PC-9 (cell line): ENCODE measurements at regions not wholly inside any gene's neighbourhood (a gene's known extent, or its start where the extent isn't known, plus 50 kb on each side); places are given as distances from the start of the nearest gene placed in this dataset.

Experiments used
- BruUV-seq: library from RNA; stranded (reverse); fragments of 400-500 nt; replicated peaks from 2 replicates; lab custom pipeline; 2021; lab: Mats Ljungman, UMichigan
- CTCF ChIA-PET: fragments of 300-600 bp; sonication (Branson Sonifier 250); formaldehyde crosslinking; loops from one replicate; lab custom pipeline; 2022; ENCODE audit warnings: antibody characterized with exemption; lab: Charles Lee
- POLR2A ChIA-PET: fragments of 300-600 bp; sonication (Branson Sonifier 250); formaldehyde crosslinking; loops from one replicate; lab custom pipeline; 2022; ENCODE audit warnings: antibody characterized with exemption; ENCODE audit not compliant: unreplicated experiment; lab: Charles Lee
- DNase-seq, 2 experiments: peaks; one replicate each; pipeline versions ENCODE4 v3.0.0 to v3.0.0-alpha.2; 2015 to 2022; ENCODE audit warnings: mixed read lengths in 1 of 2
- H2AFZ ChIP-seq: fragments of 200-600 bp; sonication (generic); 2 replicates; pipeline ENCODE4 v1.8.1; 2017; ENCODE audit warnings: antibody characterized with exemption
- H3F3A ChIP-seq: fragments of 200-600 bp; sonication (generic); 2 replicates; pipeline ENCODE4 v1.8.1; 2017; ENCODE audit warnings: antibody characterized with exemption, mild to moderate bottlenecking, low read depth; ENCODE audit not compliant: insufficient read depth
- H3K27ac ChIP-seq: fragments of 200-600 bp; sonication (generic); 2 replicates; pipeline ENCODE4 v1.6.1; 2016; ENCODE audit warnings: mixed run types
- H3K27me3 ChIP-seq: fragments of 200-600 bp; sonication (generic); 2 replicates; pipeline ENCODE4 v1.6.1; 2016; ENCODE audit warnings: low read depth, mixed run types; ENCODE audit not compliant: insufficient read depth
- H3K36me3 ChIP-seq: fragments of 200-600 bp; sonication (generic); 2 replicates; pipeline ENCODE4 v1.6.1; 2016; ENCODE audit warnings: low read depth, mixed run types
- H3K4me1 ChIP-seq: fragments of 200-600 bp; sonication (generic); replicated peaks from 2 replicates; pipeline ENCODE4 v1.6.1; 2016; ENCODE audit warnings: mixed run types; ENCODE audit not compliant: insufficient read depth
- H3K4me2 ChIP-seq: fragments of 200-600 bp; sonication (generic); 2 replicates; pipeline ENCODE4 v1.6.1; 2017; ENCODE audit warnings: mixed run types
- H3K4me3 ChIP-seq: fragments of 200-600 bp; sonication (generic); 2 replicates; pipeline ENCODE4 v1.6.1; 2016; ENCODE audit warnings: mixed run types
- H3K79me2 ChIP-seq: fragments of 200-600 bp; sonication (generic); 2 replicates; pipeline ENCODE4 v1.6.1; 2017; ENCODE audit warnings: low read depth, mixed run types
- H3K9me2 ChIP-seq: fragments of 200-600 bp; sonication (generic); 2 replicates; pipeline ENCODE4 v1.8.1; 2017; ENCODE audit warnings: mild to moderate bottlenecking; ENCODE audit not compliant: insufficient read depth
- H3K9me3 ChIP-seq: fragments of 200-600 bp; sonication (generic); 2 replicates; pipeline ENCODE4 v1.8.1; 2016; ENCODE audit warnings: low read depth; ENCODE audit not compliant: insufficient read depth
- H4K20me1 ChIP-seq: fragments of 200-600 bp; sonication (generic); 2 replicates; pipeline ENCODE4 v1.8.1; 2017; ENCODE audit not compliant: insufficient read depth
- EZH2 ChIP-seq: fragments of 200-600 bp; sonication (generic); IDR thresholded peaks from 2 replicates; pipeline ENCODE4 v1.8.0; 2017; ENCODE audit warnings: antibody characterized with exemption, low read depth
- intact Hi-C: fragments of 100-400 bp; cut with micrococcal nuclease; formaldehyde crosslinking; loops from one replicate; pipeline ENCODE4 v1.10.0; 2022; ENCODE audit not compliant: unreplicated experiment
- TF ChIP-seq, protein P1 (sequence below): fragments of 200-600 bp; sonication (generic); conservative IDR thresholded peaks from 2 replicates; pipeline ENCODE4 v1.6.1; 2017; ENCODE audit warnings: mixed run types, antibody characterized with exemption, mild to moderate bottlenecking, moderate library complexity

DNA sequence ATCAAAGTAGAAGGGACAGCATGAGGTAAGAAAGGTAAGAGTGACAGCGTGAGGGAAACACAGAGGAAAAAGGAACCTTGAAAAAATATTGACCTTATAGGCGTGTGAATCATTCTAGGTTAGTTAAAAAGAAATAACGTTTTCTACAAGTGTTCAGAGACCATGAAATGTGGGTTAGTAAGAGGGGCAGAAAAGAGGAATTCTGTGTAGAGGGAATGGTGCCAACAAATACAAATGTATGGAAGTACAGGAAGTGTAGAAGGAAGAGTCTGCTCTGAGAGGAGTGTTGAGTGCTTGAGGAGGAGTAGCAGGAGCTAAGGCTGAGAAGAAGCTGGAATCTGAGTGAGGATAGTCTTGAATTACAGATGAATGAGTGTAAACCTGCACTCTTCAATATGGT, 418.6 kb upstream of the RIOK2 start:
- DNase-seq, result no peak
- intact Hi-C loops, result no loop called here

GRCh38 chr5:97606531-97606930, 423.5 kb upstream of the RIOK2 start:
- no peak for TF ChIP-seq EZH2
- TF ChIP-seq, protein P1, sequence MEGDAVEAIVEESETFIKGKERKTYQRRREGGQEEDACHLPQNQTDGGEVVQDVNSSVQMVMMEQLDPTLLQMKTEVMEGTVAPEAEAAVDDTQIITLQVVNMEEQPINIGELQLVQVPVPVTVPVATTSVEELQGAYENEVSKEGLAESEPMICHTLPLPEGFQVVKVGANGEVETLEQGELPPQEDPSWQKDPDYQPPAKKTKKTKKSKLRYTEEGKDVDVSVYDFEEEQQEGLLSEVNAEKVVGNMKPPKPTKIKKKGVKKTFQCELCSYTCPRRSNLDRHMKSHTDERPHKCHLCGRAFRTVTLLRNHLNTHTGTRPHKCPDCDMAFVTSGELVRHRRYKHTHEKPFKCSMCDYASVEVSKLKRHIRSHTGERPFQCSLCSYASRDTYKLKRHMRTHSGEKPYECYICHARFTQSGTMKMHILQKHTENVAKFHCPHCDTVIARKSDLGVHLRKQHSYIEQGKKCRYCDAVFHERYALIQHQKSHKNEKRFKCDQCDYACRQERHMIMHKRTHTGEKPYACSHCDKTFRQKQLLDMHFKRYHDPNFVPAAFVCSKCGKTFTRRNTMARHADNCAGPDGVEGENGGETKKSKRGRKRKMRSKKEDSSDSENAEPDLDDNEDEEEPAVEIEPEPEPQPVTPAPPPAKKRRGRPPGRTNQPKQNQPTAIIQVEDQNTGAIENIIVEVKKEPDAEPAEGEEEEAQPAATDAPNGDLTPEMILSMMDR, result no peak
- intact Hi-C loops, result no loop called here
- H3K27me3 ChIP-seq, result no peaks in the 10 kb centered on the region
- H3K9me2 ChIP-seq, result no peaks in the 10 kb centered on the region; the same call in 1 of the 2 replicates
- H3K9me3 ChIP-seq, result no peaks in the 10 kb centered on the region
- POLR2A ChIA-PET, result no interaction called here
- no peaks in the 10 kb centered on the region for H3K4me1 ChIP-seq
- H2AFZ ChIP-seq, result no peak overlapping the region
- no peaks in the 10 kb centered on the region for H4K20me1 ChIP-seq
- H3K27ac ChIP-seq, result no peak overlapping the region
- no peak overlapping the region for H3K4me2 ChIP-seq
- H3K36me3 ChIP-seq, result no peaks in the 10 kb centered on the region
- CTCF ChIA-PET, result no interaction called here
- no peak for DNase-seq
- BruUV-seq, result no TSS peak
- no peak overlapping the region for H3K4me3 ChIP-seq
- H3F3A ChIP-seq, result no peaks in the 10 kb centered on the region
- no peaks in the 10 kb centered on the region for H3K79me2 ChIP-seq

More for the DNA sequence above, 418.6 kb upstream of the RIOK2 start:
- BruUV-seq, result no TSS peak
- TF ChIP-seq, protein P1, result no peak
- no peak for TF ChIP-seq EZH2
- Histone ChIP-seq H3K4me3 (no peak overlapping the region), H3K27me3 (no peaks in the 10 kb centered on the region), H4K20me1 (no peaks in the 10 kb centered on the region), H3K4me2 (no peak overlapping the region), H3K27ac (no peak overlapping the region), H3K4me1 (no peaks in the 10 kb centered on the region), H3F3A (no peaks in the 10 kb centered on the region), H3K9me3 (0 out of 2 replicates have a peak, but pooled peaks cover 6% of the 10 kb centered on the region), H2AFZ (no peak overlapping the region), H3K79me2 (no peaks in the 10 kb centered on the region), H3K36me3 (no peaks in the 10 kb centered on the region), H3K9me2 (no peaks in the 10 kb centered on the region)
- ChIA-PET CTCF (no interaction called here), POLR2A (no interaction called here)

DNA sequence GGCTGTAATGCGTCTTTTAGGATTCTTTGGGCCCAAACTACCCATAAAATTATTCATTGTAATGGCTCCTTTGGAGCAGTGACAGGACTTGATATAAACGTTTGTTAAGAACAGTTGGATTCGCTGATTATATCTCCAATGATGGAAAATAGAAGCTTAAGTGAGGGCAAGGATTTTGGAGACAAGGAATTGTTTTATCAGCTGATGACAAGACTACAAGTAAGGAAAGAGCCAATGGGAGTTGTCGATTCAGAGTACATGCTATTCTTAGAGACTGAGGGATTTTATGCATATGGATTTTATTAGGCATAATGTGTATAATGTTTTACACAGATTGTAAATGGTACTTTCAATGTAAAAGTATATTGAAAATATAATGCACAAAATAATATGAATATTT, 425.5 kb upstream of the RIOK2 start:
- Histone ChIP-seq H3F3A (no peaks in the 10 kb centered on the region), H3K36me3 (no peaks in the 10 kb centered on the region), H3K4me3 (no peak overlapping the region), H2AFZ (no peak overlapping the region), H3K27ac (no peak overlapping the region), H3K27me3 (no peaks in the 10 kb centered on the region), H3K4me2 (no peak overlapping the region), H3K79me2 (no peaks in the 10 kb centered on the region), H3K9me3 (no peaks in the 10 kb centered on the region), H4K20me1 (no peaks in the 10 kb centered on the region; the same call in 1 of the 2 replicates), H3K9me2 (no peaks in the 10 kb centered on the region; the same call in 1 of the 2 replicates), H3K4me1 (no peaks in the 10 kb centered on the region)
- ChIA-PET CTCF (no interaction called here), POLR2A (no interaction called here)
- DNase-seq, result no peak
- intact Hi-C loops, result no loop called here
- no peak for TF ChIP-seq EZH2
- TF ChIP-seq, protein P1, result no peak
- no TSS peak for BruUV-seq
